HG02840 (cell line): ENCODE measurements at regions not wholly inside any gene's neighbourhood (a gene's known extent, or its start where the extent isn't known, plus 50 kb on each side); places are given as distances from the start of the nearest gene placed in this dataset.

Source experiments
- ATAC-seq: cut with Tn5 transposase; IDR thresholded peaks from one replicate; pipeline ENCODE4 v1.9.1; 2021; ENCODE audit warnings: mild to moderate bottlenecking, moderate library complexity, moderate number of reproducible peaks; ENCODE audit not compliant: unreplicated experiment, low FRiP score

DNA sequence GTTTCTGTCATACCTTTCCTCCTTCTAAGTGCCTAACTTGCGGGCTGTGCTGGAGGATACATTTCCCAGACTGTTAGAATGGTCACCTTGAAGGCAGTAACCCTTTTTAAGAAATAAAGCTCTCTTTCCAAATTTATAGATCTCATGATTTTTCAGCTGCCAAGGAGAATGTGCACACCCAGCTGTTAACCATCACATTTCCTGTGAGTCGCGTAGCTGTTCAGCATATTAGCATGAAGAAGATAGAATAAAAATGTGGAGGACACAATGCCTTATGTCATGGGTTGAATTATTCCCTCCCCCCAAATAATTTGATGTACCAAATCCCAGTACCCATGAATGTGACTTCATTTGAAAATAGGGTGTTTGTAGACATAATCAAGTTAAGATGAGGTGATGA lies 729.4 kb downstream of the MTRR start:
- ATAC-seq: no peak

DNA sequence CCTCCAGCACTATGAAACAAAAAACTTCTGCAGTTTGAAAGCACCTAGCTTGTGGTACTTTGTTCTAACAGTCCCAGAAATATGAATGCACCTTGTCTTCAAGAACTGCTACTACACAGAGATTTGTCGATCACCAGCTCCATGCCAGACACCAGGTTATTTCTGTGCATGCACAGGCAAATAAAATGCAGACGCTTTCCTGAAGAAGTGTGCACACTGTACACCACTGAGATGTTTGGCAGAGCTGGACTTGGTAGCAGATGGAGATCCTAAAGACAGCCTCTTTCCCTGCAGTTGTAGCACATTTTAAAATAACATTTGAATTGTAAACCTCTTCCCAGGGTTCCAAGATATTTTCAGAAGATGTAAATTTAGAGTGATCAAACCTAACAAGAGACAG lies 730.0 kb downstream of the MTRR start:
- no peak for ATAC-seq

DNA sequence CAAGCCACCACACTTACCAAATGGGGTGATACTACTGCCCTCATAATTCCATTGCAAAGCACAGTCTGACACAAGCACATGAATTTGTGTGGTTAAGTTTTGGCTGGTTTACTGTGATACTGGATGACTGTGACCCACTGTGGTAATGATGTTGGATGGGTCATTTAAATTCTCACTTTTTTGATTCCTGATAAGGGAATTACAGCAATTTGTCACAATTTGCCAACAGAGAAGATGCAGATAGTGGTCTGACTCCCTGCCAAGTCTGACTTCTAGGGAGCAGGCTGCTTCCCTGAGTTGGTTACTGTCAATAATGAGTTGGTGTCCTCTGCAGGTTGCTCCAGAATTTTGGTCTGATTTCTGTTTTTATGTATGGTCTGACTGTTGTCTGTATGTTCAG lies 731.9 kb downstream of the MTRR start:
- no peak for ATAC-seq

DNA sequence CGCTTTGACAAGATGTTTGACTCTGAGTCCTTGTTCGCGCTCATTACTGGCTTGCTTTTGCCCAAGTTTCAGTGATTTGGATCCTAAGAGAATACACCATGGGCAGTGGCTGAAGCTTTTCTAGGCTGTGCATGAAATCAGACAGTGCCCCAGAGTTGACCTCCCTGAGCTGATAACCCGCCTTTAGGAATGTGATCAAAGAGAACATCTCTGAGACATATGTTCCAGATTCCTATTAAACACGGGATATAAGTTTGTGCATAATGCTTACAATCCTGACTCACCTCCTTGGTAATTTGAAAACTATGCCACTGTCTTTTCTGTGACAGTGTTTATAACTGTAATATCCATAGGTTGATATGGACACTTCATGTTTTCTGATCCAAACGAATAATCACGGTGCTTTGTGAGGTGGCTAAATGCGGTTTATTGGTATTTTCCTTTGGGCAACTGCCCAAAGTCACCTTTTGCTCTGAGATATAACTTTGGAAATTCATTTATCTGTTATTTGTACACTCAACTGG lies 732.9 kb downstream of the MTRR start:
- no peak for ATAC-seq

DNA sequence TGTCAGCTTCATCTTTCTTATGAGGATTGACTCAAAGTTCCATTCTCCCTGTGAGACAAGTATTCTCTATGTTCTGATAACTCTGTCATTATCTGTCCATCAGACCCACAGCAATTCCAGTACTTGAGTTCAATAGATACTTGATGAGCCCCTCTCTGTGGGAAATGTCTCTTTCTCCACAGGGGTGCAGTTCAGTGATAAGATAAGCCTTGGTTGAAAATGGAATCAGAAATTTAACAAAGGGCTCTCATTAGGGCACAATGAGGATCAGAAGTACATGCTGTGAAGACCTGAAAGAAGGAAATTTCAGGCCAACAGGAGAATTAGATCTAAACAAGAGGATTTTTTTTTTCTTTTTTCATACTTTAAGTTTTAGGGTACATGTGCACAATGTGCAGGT lies 737.3 kb downstream of the MTRR start:
- ATAC-seq: no peak

GRCh38 chr5:8611067-8611466 lies 742.1 kb downstream of the MTRR start:
- ATAC-seq: no peak

DNA sequence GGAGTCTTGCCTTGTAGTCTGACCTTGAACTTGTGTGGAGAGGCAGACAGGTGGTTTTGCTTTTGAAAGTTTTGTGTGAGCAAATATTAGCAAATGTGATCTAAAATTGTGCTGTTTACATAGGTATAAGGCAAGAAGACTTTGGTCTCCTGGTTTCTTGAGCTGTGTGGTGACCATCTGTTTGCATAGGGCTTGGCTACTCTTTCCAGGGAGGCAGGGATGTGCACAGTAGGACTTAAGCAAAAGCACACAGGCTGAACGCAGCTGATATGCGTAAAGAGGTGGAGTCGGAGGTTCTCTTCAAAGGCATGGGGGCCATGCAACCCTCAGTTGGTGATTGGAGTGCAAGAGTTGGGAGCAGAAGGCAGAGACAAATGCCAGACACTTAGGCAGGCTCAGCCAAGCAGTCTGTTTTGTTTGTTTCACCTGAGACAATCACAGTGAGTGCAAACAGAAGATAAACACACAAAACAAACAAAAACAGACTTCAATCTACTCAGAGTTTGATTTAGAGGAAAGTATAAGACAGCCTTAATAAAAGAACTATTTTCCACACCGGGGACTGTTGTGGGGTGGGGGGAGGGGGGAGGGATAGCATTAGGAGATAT lies 744.2 kb downstream of the MTRR start:
- no peak for ATAC-seq

DNA sequence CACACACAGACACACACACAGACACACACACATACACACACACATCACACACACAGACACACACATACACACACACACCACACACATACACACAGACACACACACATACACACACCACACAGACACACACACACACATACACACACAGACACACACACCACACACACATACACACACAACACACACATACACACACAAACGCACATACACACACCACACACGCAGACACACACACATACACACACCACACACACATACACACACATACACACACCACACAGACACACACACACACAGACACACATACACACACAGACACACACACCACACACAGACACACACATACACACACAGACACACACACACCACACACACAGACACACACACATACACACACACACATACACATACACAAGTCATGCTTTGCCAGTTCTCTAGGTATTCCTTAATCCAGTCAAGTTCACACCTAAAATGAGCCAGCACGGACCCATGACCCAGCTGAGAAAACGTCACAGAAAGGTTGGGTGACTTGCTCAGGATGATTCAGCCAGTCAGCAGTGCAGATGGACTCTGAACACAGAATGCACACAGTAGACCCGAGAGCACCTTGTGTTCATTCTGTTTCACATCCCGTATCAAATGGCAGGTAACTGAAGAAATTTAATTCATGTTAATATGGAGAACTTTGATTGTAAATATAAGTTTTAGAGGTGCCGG lies 746.4 kb downstream of the MTRR start:
- no peak for ATAC-seq

DNA sequence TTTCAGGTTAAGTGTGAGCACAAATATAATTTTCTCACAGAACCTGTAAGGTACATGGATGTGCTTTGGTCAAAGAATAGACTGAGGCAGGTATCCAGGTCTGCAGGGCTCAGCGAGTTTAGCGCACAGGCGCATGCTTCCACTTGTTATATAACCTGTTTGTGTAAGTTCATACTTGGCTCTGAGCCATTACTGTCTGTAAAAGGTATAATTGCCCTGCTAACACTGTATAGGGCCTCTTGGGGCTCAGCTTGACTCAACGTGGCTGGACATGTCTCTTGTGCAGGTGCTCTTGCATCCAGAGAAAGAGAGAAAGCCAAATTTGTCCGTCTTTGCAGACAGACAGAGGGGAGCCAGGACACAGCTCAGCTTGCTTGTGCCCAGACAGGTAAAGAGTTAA lies 759.6 kb downstream of the MTRR start:
- ATAC-seq: no peak

- no peak for ATAC-seq
Measured at GRCh38 chr5:8633259-8633658, 764.3 kb downstream of the MTRR start.

- ATAC-seq: no peak
Measured at GRCh38 chr5:8633696-8634095, 764.7 kb downstream of the MTRR start.

- ATAC-seq: no peak
Measured at GRCh38 chr5:8634219-8634618, 765.3 kb downstream of the MTRR start.

DNA sequence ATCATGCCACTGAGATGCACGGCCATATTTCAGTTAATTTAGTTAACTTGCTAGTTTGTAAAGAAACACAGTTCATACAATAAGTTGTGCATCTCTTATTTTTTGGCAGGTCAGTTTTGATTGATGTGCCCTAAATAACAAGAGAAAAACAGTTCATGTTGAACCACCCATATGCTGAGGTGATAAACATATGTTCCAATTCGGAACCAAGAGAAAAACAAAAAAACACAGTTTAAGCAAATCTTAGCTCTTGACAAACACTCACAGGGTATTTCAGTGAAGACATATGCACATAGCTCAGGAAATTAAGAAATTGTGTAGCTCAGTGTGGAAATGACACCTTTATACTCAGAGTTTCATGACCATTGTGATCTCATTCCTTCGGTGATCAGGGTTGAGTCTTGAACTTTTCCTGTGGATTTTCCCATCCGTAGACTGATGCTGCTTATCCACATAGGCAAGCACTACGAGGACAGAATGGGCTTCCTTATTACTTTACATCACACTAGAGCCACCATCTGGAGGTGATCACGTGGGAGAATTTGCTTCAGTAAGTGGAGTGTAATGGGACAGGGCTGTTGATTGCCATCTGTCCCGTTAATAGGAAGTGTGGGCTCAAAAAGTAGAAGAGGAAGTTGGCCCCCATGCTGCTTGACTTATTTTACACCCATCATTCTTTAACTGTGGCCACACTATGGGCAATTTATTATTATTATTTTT lies 773.0 kb downstream of the MTRR start:
- no peak for ATAC-seq

DNA sequence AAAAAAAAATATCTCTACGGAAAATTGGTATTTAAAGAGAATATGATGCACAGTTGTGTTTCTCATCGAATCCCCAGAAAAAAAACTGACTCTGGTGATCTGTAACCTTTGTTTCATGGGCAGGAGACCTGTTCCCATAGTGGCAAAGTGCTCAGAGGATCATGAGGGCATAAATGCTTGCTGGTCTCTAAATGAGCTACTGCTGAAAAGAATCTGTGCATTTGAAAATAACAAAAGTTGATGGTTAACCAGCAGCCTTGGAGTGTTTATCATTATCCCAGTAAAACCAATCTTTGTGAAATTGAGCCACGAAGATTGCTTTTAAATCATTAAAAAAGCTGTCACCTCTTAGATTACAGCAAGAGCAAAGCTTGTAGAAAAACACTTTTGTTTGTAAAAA lies 775.4 kb downstream of the MTRR start:
- no peak for ATAC-seq

GRCh38 chr5:8647111-8647510 lies 778.2 kb downstream of the MTRR start:
- no peak for ATAC-seq

GRCh38 chr5:8650186-8650585 lies 781.2 kb downstream of the MTRR start:
- ATAC-seq: no peak

DNA sequence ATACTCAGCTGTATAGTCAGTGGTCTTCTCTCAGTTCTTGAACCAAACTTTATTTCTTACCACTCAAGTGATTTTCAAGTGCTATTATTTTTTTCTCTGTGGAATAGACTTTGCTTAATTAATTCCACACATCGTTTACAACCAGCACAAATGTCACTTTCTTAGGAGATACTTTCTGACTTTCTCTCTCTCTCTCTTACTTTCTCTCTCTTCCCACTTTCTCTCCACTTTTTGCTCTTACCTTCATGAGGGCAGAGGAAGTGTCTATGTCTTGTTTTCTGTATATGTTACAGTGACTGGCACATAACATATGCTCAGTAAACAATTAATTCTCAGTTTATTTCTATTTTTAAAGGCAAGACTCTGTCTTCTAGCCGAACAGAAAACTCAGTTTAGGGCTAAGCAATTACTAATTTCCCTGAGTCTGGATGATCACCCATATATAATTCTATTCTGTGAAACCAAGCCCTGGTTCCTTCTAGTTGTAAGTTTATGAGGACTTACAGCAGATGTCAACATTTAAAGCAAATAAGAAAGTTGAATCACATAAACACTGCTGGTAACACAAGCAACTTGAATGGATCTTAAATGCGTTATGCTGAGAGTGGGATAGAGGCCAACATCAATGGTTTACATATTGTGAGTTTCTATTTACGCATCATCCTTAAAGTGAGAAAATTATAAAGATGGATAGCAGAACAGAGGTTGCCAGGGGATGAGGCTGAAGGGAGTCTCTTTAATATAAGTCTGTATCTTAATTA lies 791.4 kb downstream of the MTRR start:
- no peak for ATAC-seq

DNA sequence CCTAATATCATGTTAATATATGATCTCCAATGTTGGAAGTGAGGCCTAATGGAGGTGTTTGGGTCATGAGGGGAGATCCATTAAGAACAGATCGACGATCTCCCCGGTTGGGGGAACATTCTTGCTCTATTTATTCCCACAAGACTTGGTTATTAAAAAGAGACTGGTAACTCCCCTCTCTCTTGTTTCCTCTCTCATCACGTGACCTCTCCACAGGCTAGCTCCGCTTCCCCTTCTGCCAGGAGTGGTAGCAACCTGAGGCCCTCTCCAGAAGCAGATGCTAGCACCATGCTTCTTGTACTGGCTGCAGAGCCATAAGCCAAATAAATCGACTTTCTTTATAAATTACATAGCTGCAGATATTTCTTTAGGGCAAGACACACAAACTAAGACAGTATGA lies 794.4 kb downstream of the MTRR start:
- ATAC-seq: no peak

- no peak for ATAC-seq
Measured at GRCh38 chr5:8675182-8675581, 806.2 kb downstream of the MTRR start.

- no peak for ATAC-seq
Measured at GRCh38 chr5:8676695-8677094, 807.7 kb downstream of the MTRR start.

- no peak for ATAC-seq
Measured at GRCh38 chr5:8682381-8682780, 813.4 kb downstream of the MTRR start.
